Gastroesophageal sphincter (tissue), 4 donors: ENCODE measurements at regions not wholly inside any gene's neighbourhood (a gene's known extent, or its start where the extent isn't known, plus 50 kb on each side); places are given as distances from the start of the nearest gene placed in this dataset.

Experiments used
- ATAC-seq: fragments of 150-250 bp; one replicate; pipeline ENCODE4 v1.9.1; 2016; ENCODE audit warnings: mild to moderate bottlenecking, moderate library complexity
- H3K27ac ChIP-seq, 4 donors: fragments of 200-600 bp; sonication (generic) in 3 of 4; 1 replicate in 3 of 4; 2 replicates in 1 of 4; pipeline ENCODE4 v1.5.1; 2016 to 2019
- H3K27me3 ChIP-seq: fragments of 200-600 bp; sonication (generic); one replicate; pipeline ENCODE4 v1.5.1; 2019
- H3K36me3 ChIP-seq, 2 donors: fragments of 200-600 bp; sonication (generic); one replicate each; pipeline ENCODE4 v1.5.1; 2019; ENCODE audit warnings: control low read depth in 1 of 2
- H3K4me1 ChIP-seq, 3 donors: fragments of 200-600 bp; sonication (generic); 1 replicate in 2 of 3; 2 replicates in 1 of 3; pipeline ENCODE4 v1.5.1; 2016 to 2019; ENCODE audit warnings: control low read depth in 2 of 3
- H3K4me3 ChIP-seq, 2 donors: fragments of 200-600 bp; sonication (generic); one replicate each; pipeline ENCODE4 v1.5.1; 2019; ENCODE audit warnings: mild to moderate bottlenecking in 1 of 2, moderate library complexity in 1 of 2
- H3K9me3 ChIP-seq, 3 donors: fragments of 200-600 bp; sonication (generic); one replicate each; pipeline ENCODE4 v1.5.1; 2017 to 2019; ENCODE audit warnings: control low read depth in 2 of 3
- CTCF ChIP-seq, 4 experiments: fragments of 200-600 bp in 2 of 4; fragments of 450-650 bp in 2 of 4; sonication (generic) in 1 of 4; IDR thresholded peaks; one replicate each; pipeline ENCODE4 v1.5.1; 2017 to 2019; ENCODE audit warnings: antibody characterized with exemption in 4 of 4, mild to moderate bottlenecking in 2 of 4, moderate library complexity in 2 of 4
- EP300 ChIP-seq: sonication (generic); formaldehyde crosslinking; IDR thresholded peaks from one replicate; pipeline ENCODE4 v1.6.1; 2017; ENCODE audit warnings: antibody characterized with exemption, mild to moderate bottlenecking
- POLR2A ChIP-seq, 2 donors: fragments of 450-650 bp; IDR thresholded peaks; one replicate each; pipeline ENCODE4 v1.6.1; 2017; ENCODE audit warnings: antibody characterized with exemption in 2 of 2, mild to moderate bottlenecking in 2 of 2, moderate library complexity in 1 of 2
- POLR2AphosphoS5 ChIP-seq: sonication (generic); formaldehyde crosslinking; IDR thresholded peaks from one replicate; pipeline ENCODE4 v1.6.1; 2017; ENCODE audit warnings: antibody characterized with exemption
- WGBS, 2 donors: methylation state at CpG; one replicate each; pipeline ENCODE4 v1.1.5; 2018; ENCODE audit warnings: low coverage in 1 of 2; 5-methylcytosine and 5-hydroxymethylcytosine counted together

GRCh38 chr13:37403776-37404527 lies 194.6 kb downstream of the POSTN start:
- no peak for ATAC-seq
- WGBS, 2 donors: 58 to 66% methylated on average over 7 of the region's 7 CpGs
- H3K4me3 ChIP-seq: no peak overlapping the region
- no peak for TF ChIP-seq POLR2A (IDR thresholded peaks at IDR 0.05)
- no peak for TF ChIP-seq CTCF (IDR thresholded peaks at IDR 0.05)
- no peak for TF ChIP-seq POLR2AphosphoS5
- TF ChIP-seq EP300: no peak
- no peak overlapping the region for H3K27ac ChIP-seq
- H3K36me3 ChIP-seq: no peaks in the 10 kb centered on the region
- no peaks in the 10 kb centered on the region for H3K27me3 ChIP-seq
- peaks cover 0 to 9% (median 0%) of the 10 kb centered on the region in 3 donors for H3K9me3 ChIP-seq
- no peaks in the 10 kb centered on the region for H3K4me1 ChIP-seq

GRCh38 chr13:37401721-37402120 lies 196.8 kb downstream of the POSTN start:
- Histone ChIP-seq H3K27ac (no peak overlapping the region), H3K36me3 (no peaks in the 10 kb centered on the region), H3K4me1 (no peaks in the 10 kb centered on the region), H3K9me3 (peaks cover 0 to 11% (median 0%) of the 10 kb centered on the region in 3 donors), H3K27me3 (no peaks in the 10 kb centered on the region), H3K4me3 (no peak overlapping the region)
- ATAC-seq: no peak
- TF ChIP-seq POLR2A (IDR thresholded peaks at IDR 0.05): no peak
- TF ChIP-seq EP300: no peak
- no peak for TF ChIP-seq CTCF (IDR thresholded peaks at IDR 0.05)
- no peak for TF ChIP-seq POLR2AphosphoS5

- TF ChIP-seq EP300 (no peak), CTCF (IDR thresholded peaks at IDR 0.05) (no peak), POLR2A (IDR thresholded peaks at IDR 0.05) (no peak), POLR2AphosphoS5 (no peak)
- no peaks in the 10 kb centered on the region for H3K36me3 ChIP-seq
- H3K27ac ChIP-seq: no peak overlapping the region
- ATAC-seq: no peak
- WGBS, 2 donors: 71 to 88% methylated on average over 2 to 3 of the region's 3 CpGs
- peaks cover 0 to 28% (median 0%) of the 10 kb centered on the region in 3 donors for H3K9me3 ChIP-seq
- H3K27me3 ChIP-seq: no peaks in the 10 kb centered on the region
- no peak overlapping the region for H3K4me3 ChIP-seq
- no peaks in the 10 kb centered on the region for H3K4me1 ChIP-seq
Observed at GRCh38 chr13:37397535-37397934, 201.0 kb downstream of the POSTN start.

GRCh38 chr13:37395544-37395943 lies 203.0 kb downstream of the POSTN start:
- no peak for TF ChIP-seq POLR2A (IDR thresholded peaks at IDR 0.05)
- no peak for TF ChIP-seq CTCF (IDR thresholded peaks at IDR 0.05)
- TF ChIP-seq EP300: no peak
- no peak for TF ChIP-seq POLR2AphosphoS5
- Histone ChIP-seq H3K9me3 (peaks cover 0 to 24% (median 0%) of the 10 kb centered on the region in 3 donors), H3K27me3 (no peaks in the 10 kb centered on the region), H3K4me3 (no peak overlapping the region), H3K27ac (no peak overlapping the region), H3K4me1 (no peaks in the 10 kb centered on the region), H3K36me3 (no peaks in the 10 kb centered on the region)
- no CpG with 5 or more reads among the region's 3 CpGs for WGBS, 2 donors
- ATAC-seq: no peak

GRCh38 chr13:37392389-37392788 lies 206.2 kb downstream of the POSTN start:
- WGBS, 2 donors: 63 to 100% methylated on average over 3 of the region's 3 CpGs

More at GRCh38 chr13:37392389-37392788, 206.2 kb downstream of the POSTN start:
- H3K27ac ChIP-seq: no peak overlapping the region
- H3K36me3 ChIP-seq: no peaks in the 10 kb centered on the region
- TF ChIP-seq POLR2A (IDR thresholded peaks at IDR 0.05) (no peak), EP300 (no peak), POLR2AphosphoS5 (no peak), CTCF (IDR thresholded peaks at IDR 0.05) (no peak)
- H3K27me3 ChIP-seq: no peaks in the 10 kb centered on the region
- no peak overlapping the region for H3K4me3 ChIP-seq
- peaks cover 0 to 17% (median 0%) of the 10 kb centered on the region in 3 donors for H3K9me3 ChIP-seq
- ATAC-seq: no peak
- no peaks in the 10 kb centered on the region for H3K4me1 ChIP-seq
